Endodermal cell (in vitro differentiated cells): ENCODE measurements at regions not wholly inside any gene's neighbourhood (a gene's known extent, or its start where the extent isn't known, plus 50 kb on each side); places are given as distances from the start of the nearest gene placed in this dataset.

Experiments used
- DNase-seq: peaks from one replicate; pipeline ENCODE4 v3.0.0-alpha.2; 2017
- H3K27ac ChIP-seq: 2 replicates; pipeline ENCODE4 v1.5.1; 2013; ENCODE audit warnings: mild to moderate bottlenecking, low read depth, low read length, moderate library complexity
- H3K27me3 ChIP-seq: 2 replicates; pipeline ENCODE4 v1.6.1; 2013; ENCODE audit warnings: mild to moderate bottlenecking, low read length, moderate library complexity; ENCODE audit not compliant: insufficient read depth, control insufficient read depth, poor library complexity, severe bottlenecking
- H3K36me3 ChIP-seq: 2 replicates; pipeline ENCODE4 v1.7.0; 2013; ENCODE audit warnings: mild to moderate bottlenecking, low read length, moderate library complexity; ENCODE audit not compliant: control insufficient read depth, insufficient read depth
- H3K4me1 ChIP-seq: one replicate; pipeline ENCODE4 v1.7.0; 2013; ENCODE audit warnings: low read length; ENCODE audit not compliant: control insufficient read depth, insufficient read depth
- H3K4me3 ChIP-seq: 2 replicates; pipeline ENCODE4 v1.5.1; 2013; ENCODE audit warnings: mild to moderate bottlenecking, low read length, moderate library complexity
- H3K9ac ChIP-seq: 2 replicates; pipeline ENCODE4 v1.6.1; 2013; ENCODE audit warnings: mild to moderate bottlenecking, low read length, moderate library complexity; ENCODE audit not compliant: poor library complexity, severe bottlenecking; ENCODE audit errors: extremely low read depth
- H3K9me3 ChIP-seq: 2 replicates; pipeline ENCODE4 v1.6.1; 2013; ENCODE audit warnings: mild to moderate bottlenecking, low read length, moderate library complexity; ENCODE audit not compliant: control insufficient read depth
- H3K27ac Mint-ChIP-seq: 2 replicates; pipeline ENCODE4 v1.8.0; 2020; ENCODE audit warnings: mixed read lengths
- H3K27me3 Mint-ChIP-seq: 2 replicates; pipeline ENCODE4 v1.8.0; 2021; ENCODE audit warnings: mild to moderate bottlenecking, mixed read lengths; ENCODE audit not compliant: insufficient read depth
- H3K36me3 Mint-ChIP-seq: 2 replicates; pipeline ENCODE4 v1.8.0; 2020; ENCODE audit warnings: low read depth, mixed read lengths
- H3K4me1 Mint-ChIP-seq: 2 replicates; pipeline ENCODE4 v1.8.0; 2020; ENCODE audit warnings: mixed read lengths
- H3K4me3 Mint-ChIP-seq: 2 replicates; pipeline ENCODE4 v1.8.0; 2020; ENCODE audit warnings: mild to moderate bottlenecking, moderate library complexity, mixed read lengths
- H3K9me3 Mint-ChIP-seq: 2 replicates; pipeline ENCODE4 v1.8.0; 2020; ENCODE audit warnings: mild to moderate bottlenecking, mixed read lengths
- CTCF ChIP-seq: fragments of 200-600 bp; sonication (generic); conservative IDR thresholded peaks from 2 replicates; pipeline ENCODE4 v1.5.0; 2021; ENCODE audit warnings: antibody characterized with exemption, mild to moderate bottlenecking
- WGBS, 2 experiments: methylation state at CpG; one replicate each; pipeline versions ENCODE4 v1.1.5 to v1.1.7; 2013; ENCODE audit warnings: missing lambda C conversion rate in 2 of 2, mixed read lengths in 1 of 2; ENCODE audit not compliant: insufficient coverage in 1 of 2, insufficient read length in 1 of 2; 5-methylcytosine and 5-hydroxymethylcytosine counted together

- no peaks in the 10 kb centered on the region for H3K9me3 ChIP-seq
- no peak for DNase-seq
- no peak overlapping the region for H3K9ac ChIP-seq
- peak; percentile 93 for TF ChIP-seq CTCF
- no peaks in the 10 kb centered on the region for H3K36me3 Mint-ChIP-seq
- no peaks in the 10 kb centered on the region for H3K9me3 Mint-ChIP-seq
- no peak overlapping the region for H3K27ac Mint-ChIP-seq
- no peaks in the 10 kb centered on the region for H3K27me3 Mint-ChIP-seq
- H3K4me1 ChIP-seq, result no peaks in the 10 kb centered on the region
- no peaks in the 10 kb centered on the region for H3K4me1 Mint-ChIP-seq
- H3K4me3 Mint-ChIP-seq, result no peak overlapping the region
- H3K27ac ChIP-seq, result no peak overlapping the region
- no peaks in the 10 kb centered on the region for H3K27me3 ChIP-seq
- no peaks in the 10 kb centered on the region for H3K36me3 ChIP-seq
- H3K4me3 ChIP-seq, result no peak overlapping the region
These were observed 131.7 kb upstream of the MLIP start for GRCh38 chr6:53979468-53980067.

DNA sequence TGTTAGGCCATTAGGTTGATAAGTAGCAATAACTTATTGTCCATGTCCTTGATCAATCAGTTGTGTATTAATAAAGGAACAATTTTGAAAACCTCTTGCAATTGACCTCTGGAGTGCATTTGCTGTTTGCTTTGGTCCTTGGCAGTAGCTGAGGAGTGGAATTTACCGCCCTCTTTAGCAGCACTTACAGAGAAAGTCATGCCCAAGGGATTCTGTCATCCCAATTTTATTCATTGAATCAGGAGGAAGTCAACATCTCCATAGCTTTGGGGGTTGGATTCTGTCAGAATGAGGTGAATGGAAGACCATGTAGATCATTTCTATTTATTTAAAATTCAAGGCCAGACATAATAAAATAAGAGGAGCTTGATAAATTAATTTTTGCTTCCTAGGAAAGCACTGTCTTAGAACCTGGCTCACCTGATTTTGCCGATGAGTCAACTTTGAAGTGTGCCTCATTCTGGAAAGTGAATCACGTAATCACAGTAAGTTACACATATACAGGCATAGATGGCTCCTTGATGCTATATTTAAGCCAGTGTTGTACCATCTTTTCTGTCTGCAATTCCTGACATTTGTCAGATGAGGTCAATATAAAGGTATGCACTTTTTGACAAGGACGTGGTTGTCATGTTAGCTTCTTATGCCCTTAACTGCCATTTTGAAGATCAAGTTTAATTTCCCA lies 128.7 kb upstream of the MLIP start:
- H3K4me1 Mint-ChIP-seq, result peaks cover 8% of the 10 kb centered on the region
- no peaks in the 10 kb centered on the region for H3K27me3 Mint-ChIP-seq
- H3K4me3 Mint-ChIP-seq, result no peak overlapping the region
- Histone ChIP-seq H3K36me3 (no peaks in the 10 kb centered on the region), H3K4me3 (no peak overlapping the region), H3K27me3 (no peaks in the 10 kb centered on the region), H3K9me3 (no peaks in the 10 kb centered on the region), H3K9ac (no peak overlapping the region), H3K27ac (no peak overlapping the region), H3K4me1 (no peaks in the 10 kb centered on the region)
- no peak for TF ChIP-seq CTCF
- DNase-seq, result no peak
- H3K36me3 Mint-ChIP-seq, result no peaks in the 10 kb centered on the region
- H3K9me3 Mint-ChIP-seq, result no peaks in the 10 kb centered on the region
- no peak overlapping the region for H3K27ac Mint-ChIP-seq
- WGBS, 2 experiments, result 95 to 100% methylated on average over 2 to 4 of the region's 4 CpGs

DNA sequence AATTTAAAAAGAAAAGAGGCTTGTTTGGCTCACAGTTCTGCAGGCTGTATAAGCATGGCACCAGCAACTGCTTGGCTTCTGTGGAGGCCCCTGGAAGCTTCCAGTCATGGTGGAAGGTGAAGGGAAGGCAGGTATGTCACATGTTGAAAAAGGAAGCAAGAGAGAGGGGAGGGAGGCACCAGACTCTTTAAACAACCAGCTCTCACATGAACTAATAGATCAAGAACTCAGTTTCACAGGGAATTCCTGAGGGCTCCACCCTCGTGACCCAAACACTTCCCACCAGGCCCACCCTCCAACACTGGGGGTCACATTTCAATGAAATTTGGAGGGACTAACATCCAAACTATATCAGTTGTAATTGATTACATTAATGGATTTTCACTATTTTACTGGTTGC lies 127.9 kb upstream of the MLIP start:
- no peaks in the 10 kb centered on the region for H3K36me3 ChIP-seq
- H3K4me1 ChIP-seq, result no peaks in the 10 kb centered on the region
- Mint-ChIP-seq H3K9me3 (no peaks in the 10 kb centered on the region), H3K27me3 (no peaks in the 10 kb centered on the region), H3K4me1 (peaks cover 8% of the 10 kb centered on the region), H3K4me3 (no peak overlapping the region), H3K36me3 (no peaks in the 10 kb centered on the region), H3K27ac (no peak overlapping the region)
- H3K27ac ChIP-seq, result no peak overlapping the region
- H3K27me3 ChIP-seq, result no peaks in the 10 kb centered on the region
- H3K9me3 ChIP-seq, result no peaks in the 10 kb centered on the region
- no peak overlapping the region for H3K9ac ChIP-seq
- TF ChIP-seq CTCF, result no peak
- H3K4me3 ChIP-seq, result no peak overlapping the region
- DNase-seq, result no peak
- WGBS, 2 experiments, result 0% methylated on average over 1 of the region's 1 CpG; no CpG with 5 or more reads in 1 of the 2 experiments
